NT2/D1 (cell line): ENCODE measurements at regions not wholly inside any gene's neighbourhood (a gene's known extent, or its start where the extent isn't known, plus 50 kb on each side); places are given as distances from the start of the nearest gene placed in this dataset.

ENCODE experiments used
- DNase-seq: peaks from one replicate; pipeline ENCODE4 v3.0.0-alpha.2; 2011; ENCODE audit warnings: low read depth, low spot score
- H3K27me3 ChIP-seq: 2 replicates; pipeline ENCODE4 v1.6.0; 2011; ENCODE audit warnings: mild to moderate bottlenecking; ENCODE audit not compliant: insufficient read length, insufficient read depth
- H3K36me3 ChIP-seq: 2 replicates; pipeline ENCODE4 v1.6.1; 2011; ENCODE audit warnings: mild to moderate bottlenecking, low read length, mixed read lengths; ENCODE audit not compliant: insufficient read depth, insufficient read length
- H3K4me1 ChIP-seq: 2 replicates; pipeline ENCODE4 v1.5.1; 2011; ENCODE audit not compliant: insufficient read depth, insufficient read length
- H3K4me3 ChIP-seq: 2 replicates; pipeline ENCODE4 v1.5.1; 2011; ENCODE audit warnings: low read depth; ENCODE audit not compliant: insufficient read length
- H3K9ac ChIP-seq: 2 replicates; pipeline ENCODE4 v1.6.0; 2011; ENCODE audit warnings: low read depth; ENCODE audit not compliant: insufficient read length
- H3K9me3 ChIP-seq: 2 replicates; pipeline ENCODE4 v1.5.1; 2011; ENCODE audit warnings: mild to moderate bottlenecking, low read length; ENCODE audit not compliant: insufficient read depth
- SUZ12 ChIP-seq: IDR thresholded peaks from 2 replicates; pipeline ENCODE4 v1.6.1; 2011; ENCODE audit not compliant: insufficient read length, insufficient read depth; ENCODE audit errors: extremely low read depth
- YY1 ChIP-seq: IDR thresholded peaks from 2 replicates; pipeline ENCODE4 v1.6.1; 2011; ENCODE audit not compliant: insufficient read length, insufficient read depth
- ZNF274 ChIP-seq: IDR thresholded peaks from 2 replicates; pipeline ENCODE4 v1.6.1; 2011; ENCODE audit warnings: mild to moderate bottlenecking, low read depth, low read length

- DNase-seq = no peak
- Histone ChIP-seq H3K27me3 (no peaks in the 10 kb centered on the region), H3K9ac (no peak overlapping the region), H3K4me1 (no peaks in the 10 kb centered on the region), H3K9me3 (no peaks in the 10 kb centered on the region), H3K36me3 (no peaks in the 10 kb centered on the region), H3K4me3 (no peak overlapping the region)
- TF ChIP-seq YY1 = no peak
- TF ChIP-seq ZNF274 = no peak
- no peak for TF ChIP-seq SUZ12
These were observed 96.4 kb upstream of the MYCBP2 start for GRCh38 chr13:77423296-77423695.

GRCh38 chr13:77422724-77423123 is 95.8 kb upstream of the MYCBP2 start:
- TF ChIP-seq SUZ12 (no peak), ZNF274 (no peak), YY1 (no peak)
- H3K4me1 ChIP-seq = no peaks in the 10 kb centered on the region
- H3K4me3 ChIP-seq = no peak overlapping the region
- H3K9ac ChIP-seq = no peak overlapping the region
- H3K27me3 ChIP-seq = no peaks in the 10 kb centered on the region
- DNase-seq = no peak
- no peaks in the 10 kb centered on the region for H3K36me3 ChIP-seq
- H3K9me3 ChIP-seq = no peaks in the 10 kb centered on the region

- H3K4me1 ChIP-seq = no peaks in the 10 kb centered on the region
- no peaks in the 10 kb centered on the region for H3K27me3 ChIP-seq
- DNase-seq = no peak
- no peak overlapping the region for H3K9ac ChIP-seq
- no peaks in the 10 kb centered on the region for H3K36me3 ChIP-seq
- H3K4me3 ChIP-seq = no peak overlapping the region
- TF ChIP-seq ZNF274 (no peak), YY1 (no peak), SUZ12 (no peak)
- no peaks in the 10 kb centered on the region for H3K9me3 ChIP-seq
These were observed 91.0 kb upstream of the MYCBP2 start for GRCh38 chr13:77417897-77418296.

- DNase-seq = no peak
- no peak for TF ChIP-seq YY1
- no peak for TF ChIP-seq SUZ12
- no peak for TF ChIP-seq ZNF274
- no peaks in the 10 kb centered on the region for H3K27me3 ChIP-seq
- H3K9ac ChIP-seq = no peak overlapping the region
- no peaks in the 10 kb centered on the region for H3K4me1 ChIP-seq
- H3K9me3 ChIP-seq = no peaks in the 10 kb centered on the region
- H3K36me3 ChIP-seq = no peaks in the 10 kb centered on the region
- H3K4me3 ChIP-seq = no peak overlapping the region
These were observed 89.8 kb upstream of the MYCBP2 start for GRCh38 chr13:77416666-77417212.

- TF ChIP-seq YY1 (no peak), ZNF274 (no peak), SUZ12 (no peak)
These were observed 88.6 kb upstream of the MYCBP2 start for GRCh38 chr13:77415253-77416071.

GRCh38 chr13:77412860-77413259 is 86.0 kb upstream of the MYCBP2 start:
- H3K27me3 ChIP-seq = no peaks in the 10 kb centered on the region
- H3K9me3 ChIP-seq = no peaks in the 10 kb centered on the region
- no peak overlapping the region for H3K9ac ChIP-seq
- H3K4me3 ChIP-seq = no peak overlapping the region
- no peaks in the 10 kb centered on the region for H3K4me1 ChIP-seq
- no peak for DNase-seq
- TF ChIP-seq SUZ12 = no peak
- no peak for TF ChIP-seq ZNF274
- no peak for TF ChIP-seq YY1
- H3K36me3 ChIP-seq = no peaks in the 10 kb centered on the region

More at GRCh38 chr13:77415253-77416071, 88.6 kb upstream of the MYCBP2 start:
- Histone ChIP-seq H3K4me3 (no peak overlapping the region), H3K9ac (no peak overlapping the region), H3K4me1 (no peaks in the 10 kb centered on the region), H3K27me3 (no peaks in the 10 kb centered on the region), H3K36me3 (no peaks in the 10 kb centered on the region), H3K9me3 (no peaks in the 10 kb centered on the region)
- DNase-seq = no peak

GRCh38 chr13:77412116-77412635 is 85.3 kb upstream of the MYCBP2 start:
- H3K36me3 ChIP-seq = no peaks in the 10 kb centered on the region
- no peak overlapping the region for H3K9ac ChIP-seq
- DNase-seq = no peak
- H3K4me3 ChIP-seq = no peak overlapping the region
- TF ChIP-seq YY1 = no peak
- no peak for TF ChIP-seq SUZ12
- H3K27me3 ChIP-seq = no peaks in the 10 kb centered on the region
- H3K9me3 ChIP-seq = no peaks in the 10 kb centered on the region
- H3K4me1 ChIP-seq = no peaks in the 10 kb centered on the region
